Lung microvascular endothelial cell (primary cell): ENCODE measurements at regions not wholly inside any gene's neighbourhood (a gene's known extent, or its start where the extent isn't known, plus 50 kb on each side); places are given as distances from the start of the nearest gene placed in this dataset.

ENCODE experiments used
- DNase-seq, 2 donors: peaks; one replicate each; pipeline versions ENCODE4 v3.0.0 to v3.0.0-alpha.2; 2010; ENCODE audit warnings: low read depth in 2 of 2

DNA sequence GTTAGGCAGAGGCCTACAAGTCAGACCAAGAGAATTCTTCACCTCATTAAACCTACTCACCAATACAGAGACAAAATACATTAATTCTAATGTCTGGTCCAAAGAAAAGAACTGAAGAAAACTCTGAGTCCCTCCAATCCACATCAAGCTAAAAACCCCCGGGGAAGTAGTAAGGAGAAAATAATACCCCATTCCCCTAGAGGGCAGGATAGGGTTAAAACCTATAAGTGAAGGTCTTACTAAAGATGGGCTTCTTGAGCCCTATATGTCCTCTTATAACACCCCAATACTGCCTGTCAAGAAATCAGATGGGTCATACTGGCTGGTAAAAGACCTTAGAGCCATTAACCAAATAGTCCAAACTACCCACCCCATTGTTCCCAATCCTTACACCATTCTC lies 141.3 kb upstream of the TMEM106B start:
- DNase-seq = no peak

DNA sequence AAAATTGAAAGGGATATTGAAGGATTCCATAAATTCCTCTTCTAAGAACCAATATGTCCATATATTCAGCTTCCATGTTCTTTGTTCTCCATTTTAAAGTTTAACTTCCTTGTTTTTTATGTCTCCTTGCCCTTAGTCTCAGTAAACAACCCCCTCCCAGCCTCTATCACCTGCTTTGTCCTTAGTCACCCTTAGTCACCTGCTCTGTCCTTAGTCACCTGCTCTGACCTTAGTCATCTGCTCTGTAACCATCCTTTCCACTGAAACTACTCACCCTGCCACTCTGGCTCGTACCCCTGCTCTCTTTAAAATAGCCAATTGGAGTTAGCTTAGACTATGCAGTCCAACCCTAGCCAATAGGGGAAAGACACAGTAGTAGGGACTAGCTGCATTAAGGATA lies 136.2 kb upstream of the TMEM106B start:
- no peak for DNase-seq

DNA sequence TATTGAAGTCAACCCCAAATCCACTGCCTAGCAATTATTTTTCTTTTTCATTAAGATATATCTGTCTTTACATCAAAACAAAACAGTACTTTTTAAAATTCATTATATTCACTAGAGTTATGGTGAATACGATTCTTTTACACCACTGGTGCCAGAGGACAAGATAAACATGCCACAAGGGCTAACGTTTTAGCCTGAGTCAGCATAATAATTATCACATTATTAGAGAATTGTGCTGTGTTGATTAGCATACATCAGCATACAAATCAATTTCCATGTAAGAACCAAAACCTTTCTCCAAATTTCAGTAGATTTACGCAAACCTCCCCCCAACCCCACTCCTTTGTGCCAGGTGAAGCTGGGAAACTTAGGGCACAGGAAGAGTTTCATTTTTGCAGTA lies 131.1 kb upstream of the TMEM106B start:
- no peak for DNase-seq

DNA sequence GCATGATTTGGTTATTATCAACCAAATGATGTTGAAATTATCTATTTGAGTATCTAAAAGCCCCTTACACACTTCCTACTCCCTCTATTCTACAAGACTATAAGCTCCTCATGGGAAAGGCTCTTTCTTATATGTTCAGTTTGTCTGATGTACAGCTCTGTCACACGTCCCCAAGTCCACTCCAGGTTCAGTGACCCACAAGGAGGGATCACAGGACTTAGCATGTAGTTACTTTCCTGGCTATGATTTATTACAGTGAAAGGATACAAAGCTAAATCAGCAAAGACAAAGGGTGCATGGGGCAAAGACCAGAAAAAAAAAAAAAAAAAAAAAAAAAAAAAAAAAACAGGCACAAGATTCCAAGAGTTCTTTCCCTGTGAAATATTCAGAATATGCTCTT lies 125.6 kb upstream of the TMEM106B start:
- no peak for DNase-seq

DNA sequence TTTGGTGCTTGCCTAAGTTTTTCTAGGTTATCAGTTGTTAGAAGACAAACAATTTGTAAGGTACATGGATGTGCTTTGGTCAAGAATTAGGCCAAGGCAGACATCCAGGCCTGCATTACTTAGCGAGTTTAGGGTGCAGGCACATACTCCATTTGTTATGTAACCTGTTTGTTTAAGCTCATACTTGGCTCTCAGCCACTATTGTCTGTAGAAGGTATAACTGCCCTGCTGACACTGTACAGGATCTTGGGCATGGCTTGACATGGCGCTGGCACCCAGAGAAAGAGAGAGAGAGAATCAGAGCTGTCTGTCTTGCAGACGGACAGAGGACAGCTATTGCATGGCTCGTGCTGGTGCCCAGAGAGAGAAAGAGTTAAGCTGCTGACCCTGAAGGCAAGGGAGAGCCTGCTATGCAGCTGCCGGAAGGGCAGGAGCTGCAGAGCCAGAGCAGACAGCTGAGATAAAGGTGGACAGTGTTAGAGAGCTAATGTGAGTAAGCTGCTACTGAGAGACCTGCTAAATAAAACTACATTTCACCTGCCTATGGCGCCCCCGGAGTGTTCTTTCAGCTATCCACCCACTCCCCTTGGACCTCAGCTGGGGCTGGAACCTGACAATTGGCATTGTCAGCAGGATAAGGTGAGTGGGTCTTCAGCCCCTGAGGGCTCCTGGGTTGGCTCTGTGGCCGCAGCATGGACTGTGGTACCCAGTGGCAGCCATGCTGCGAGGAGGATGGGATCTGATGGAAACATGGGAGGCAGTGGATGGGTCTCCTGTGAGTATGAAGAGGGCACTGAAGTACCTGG lies 120.9 kb upstream of the TMEM106B start:
- no peak for DNase-seq

DNA sequence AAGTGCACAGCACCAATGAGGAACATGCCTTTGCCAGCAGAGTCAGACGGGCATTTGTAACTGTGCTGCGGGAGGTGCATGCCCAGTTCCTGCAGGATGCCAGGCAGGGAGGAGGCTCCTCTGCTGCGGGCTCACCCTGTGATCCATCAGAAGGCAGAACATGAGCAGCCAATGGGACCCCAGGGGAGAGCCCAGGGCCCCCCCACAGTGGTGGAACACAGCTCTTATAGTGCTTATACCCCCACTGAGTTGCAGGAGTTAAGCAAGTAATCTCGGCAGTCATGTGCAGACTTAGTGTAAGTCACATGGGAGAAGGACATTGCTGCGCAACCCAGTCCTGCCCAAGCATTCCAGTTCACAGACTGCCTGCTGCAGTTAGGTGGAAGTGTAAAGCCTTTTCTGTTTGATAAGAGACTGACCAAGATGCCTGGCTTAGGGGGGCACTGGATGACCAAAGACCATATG lies 120.3 kb upstream of the TMEM106B start:
- DNase-seq = no peak

DNA sequence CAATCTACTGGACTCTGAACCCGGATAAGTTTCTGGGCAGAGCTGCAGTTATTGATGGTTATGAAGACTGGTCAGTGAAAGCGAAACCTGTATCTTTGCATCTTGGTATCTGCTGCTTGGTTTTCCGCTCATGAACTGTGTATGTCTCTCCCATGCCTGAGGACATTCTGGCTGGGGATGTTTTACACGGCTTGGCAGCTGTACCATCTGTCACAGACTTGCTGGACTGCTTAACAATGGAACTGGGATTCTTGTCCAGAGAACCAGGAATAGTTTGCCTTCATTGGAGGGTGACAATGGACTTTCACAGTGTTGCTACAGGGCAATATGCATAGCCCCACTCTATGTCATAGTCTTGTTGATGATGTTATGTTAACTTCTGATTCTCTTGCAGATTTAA lies 119.9 kb upstream of the TMEM106B start:
- no peak for DNase-seq

DNA sequence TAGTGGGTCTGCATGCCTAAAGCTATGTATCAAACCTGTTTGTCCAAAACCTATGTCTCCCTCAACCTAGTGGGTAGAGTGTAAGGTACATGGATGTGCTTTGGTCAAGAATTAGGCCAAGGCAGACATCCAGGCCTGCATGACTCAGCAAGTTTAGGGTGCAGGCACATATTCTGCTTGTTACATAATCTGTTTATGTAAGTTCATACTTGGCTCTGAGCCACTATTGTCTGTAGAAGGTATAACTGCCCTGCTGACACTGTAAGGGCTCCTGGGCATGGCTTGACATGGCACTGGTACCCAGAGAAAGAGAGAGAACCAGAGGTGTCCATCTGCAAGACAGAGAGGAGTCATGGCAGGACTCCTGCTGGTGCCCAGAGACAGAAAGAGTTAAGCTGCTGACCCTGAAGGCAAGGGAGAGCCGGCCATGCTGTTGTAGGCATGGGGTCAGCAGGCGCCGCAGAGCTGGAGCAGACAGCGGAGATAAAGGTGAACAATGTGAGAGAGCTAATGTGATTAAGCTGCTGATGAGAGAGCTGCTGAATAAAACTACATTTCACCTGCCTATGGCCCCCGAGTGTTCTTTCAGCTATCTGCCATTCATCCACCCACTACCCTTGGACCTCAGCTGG lies 118.5 kb upstream of the TMEM106B start:
- DNase-seq = peak in 1 of 2 donors; percentile 2

DNA sequence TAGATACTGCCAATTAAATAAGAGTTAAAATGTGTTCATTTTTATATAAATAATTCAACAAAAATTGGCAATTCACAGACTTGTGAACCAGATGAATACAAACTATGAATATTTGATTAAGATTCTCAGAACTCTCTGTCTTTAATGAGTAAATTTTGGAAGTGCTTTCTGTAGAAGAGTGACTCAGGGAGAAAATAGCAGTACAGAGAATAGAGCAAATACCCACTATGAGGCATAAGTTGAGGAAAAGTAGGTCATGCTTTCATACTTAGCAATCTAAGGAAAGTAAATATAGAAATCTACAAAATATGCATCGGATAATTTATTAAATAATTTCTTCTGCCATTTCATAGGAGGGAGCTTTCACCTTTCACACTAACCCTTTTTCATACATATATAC lies 117.7 kb upstream of the TMEM106B start:
- no peak for DNase-seq

DNA sequence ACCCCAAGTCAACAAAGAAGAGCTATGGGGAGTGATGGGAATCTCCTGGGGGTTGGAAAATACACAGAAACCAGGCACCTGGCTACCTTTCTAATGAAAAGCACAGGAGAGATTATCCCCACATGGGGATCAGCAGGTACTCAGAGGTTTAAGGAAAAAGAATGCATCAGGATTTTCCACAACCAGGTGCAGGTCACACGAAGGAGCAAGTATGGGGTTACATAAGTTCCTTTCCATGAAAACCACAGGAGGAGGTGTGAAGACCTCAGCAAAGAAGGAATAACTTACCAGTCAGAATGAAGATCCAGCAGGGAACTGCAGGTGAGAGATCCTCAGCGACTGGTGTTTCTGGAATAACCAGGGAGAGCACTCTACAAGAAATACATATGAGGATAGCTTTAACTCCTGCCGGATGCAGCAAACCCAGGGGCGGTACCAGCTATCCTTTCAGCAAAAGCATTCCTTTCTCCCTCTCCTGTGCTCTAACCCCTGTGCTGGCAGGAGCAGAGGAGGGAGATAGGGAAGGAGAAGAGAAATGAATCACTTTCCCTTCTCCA lies 116.7 kb upstream of the TMEM106B start:
- DNase-seq = no peak

DNA sequence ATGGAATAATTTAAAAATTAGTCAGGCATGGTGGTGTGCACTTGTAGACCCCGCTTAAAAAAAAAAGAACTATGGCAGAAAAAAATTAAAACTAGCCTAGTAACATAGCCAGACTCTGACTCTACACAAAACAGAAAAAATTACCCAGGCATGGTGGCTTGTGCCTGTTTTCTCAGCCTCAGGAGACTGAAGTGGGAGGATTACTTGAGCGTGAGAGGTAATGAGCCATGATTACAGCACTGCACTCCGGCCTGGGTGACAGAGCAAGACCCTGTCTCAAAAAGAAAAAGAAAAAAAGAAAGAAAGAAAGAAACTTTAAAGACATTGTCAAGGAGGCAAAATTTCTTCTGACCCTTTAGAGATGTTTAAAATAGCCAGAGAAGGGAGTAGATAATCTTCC lies 109.0 kb upstream of the TMEM106B start:
- no peak for DNase-seq

DNA sequence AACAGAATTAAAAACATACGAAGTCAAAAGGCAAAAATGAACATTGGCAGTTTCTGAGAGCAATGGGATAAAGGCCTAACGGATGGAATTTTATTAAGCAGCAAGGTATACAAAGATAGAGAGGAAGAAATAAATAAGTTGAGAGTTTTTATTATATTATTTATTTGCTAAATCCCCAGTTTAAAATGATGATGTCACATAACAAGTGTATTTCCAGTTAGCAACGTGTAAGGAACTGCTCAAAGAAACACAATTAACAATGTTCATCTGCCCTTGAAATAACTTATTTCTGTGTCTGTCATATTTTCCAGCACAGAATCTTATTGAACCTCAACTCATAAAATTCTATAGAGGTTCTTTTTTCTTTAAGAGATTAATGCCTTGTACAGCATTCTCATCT lies 108.6 kb upstream of the TMEM106B start:
- no peak for DNase-seq

DNA sequence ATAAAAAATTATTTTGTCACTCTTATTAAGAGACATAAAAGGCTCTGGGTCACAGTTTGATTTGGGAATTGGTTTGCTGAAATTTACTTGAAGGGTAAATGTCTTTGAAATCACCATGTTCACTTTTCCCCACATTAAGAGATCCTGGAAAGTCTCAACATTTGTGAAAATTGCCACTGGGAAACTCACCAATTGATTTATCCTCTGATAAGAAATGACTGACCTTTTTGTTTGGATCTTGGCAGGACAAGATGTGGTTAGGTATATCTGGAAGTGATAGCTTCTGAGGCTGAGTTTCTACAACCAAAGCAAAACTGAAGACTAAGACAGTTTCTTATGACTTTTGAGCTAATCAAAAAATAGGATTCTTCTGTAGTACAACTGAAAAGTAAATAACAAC lies 107.1 kb upstream of the TMEM106B start:
- DNase-seq = no peak

DNA sequence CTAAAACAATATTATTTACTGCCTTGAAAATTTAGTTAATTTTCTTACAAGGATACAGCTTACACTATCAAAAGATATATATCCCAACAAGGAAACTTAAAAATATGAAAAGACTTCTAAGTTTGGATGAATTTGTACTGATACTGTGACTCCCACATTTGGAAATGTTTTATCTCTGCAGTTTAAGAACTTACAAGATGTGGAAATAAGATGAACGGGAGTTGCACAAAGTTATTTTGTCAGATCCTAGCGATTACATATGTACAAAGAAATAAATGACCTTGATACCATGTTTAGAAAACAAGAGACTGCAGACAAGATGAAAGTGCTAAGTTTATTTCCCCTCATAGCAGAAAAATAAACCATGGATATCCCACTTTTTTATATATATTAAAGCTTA lies 103.7 kb upstream of the TMEM106B start:
- DNase-seq = no peak

DNA sequence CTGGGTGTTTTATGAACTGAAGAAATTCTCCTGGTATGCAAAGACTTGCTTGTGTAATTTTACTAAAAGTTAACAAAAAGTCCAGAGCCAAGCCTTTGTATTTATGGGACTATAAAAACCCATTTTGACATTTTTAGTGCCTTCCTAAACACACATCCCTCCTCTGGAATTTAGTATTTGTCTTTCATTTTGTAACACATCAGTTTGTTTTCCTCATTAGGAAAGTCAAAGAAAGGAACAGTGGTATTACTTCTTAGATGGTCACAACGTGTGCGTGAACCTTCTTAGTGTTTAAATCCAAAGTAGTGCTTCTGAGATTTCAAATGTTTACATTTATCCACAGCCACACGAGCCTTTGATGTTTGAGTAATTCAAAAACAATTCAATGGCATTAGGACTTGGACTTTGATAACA lies 103.2 kb upstream of the TMEM106B start:
- no peak for DNase-seq

DNA sequence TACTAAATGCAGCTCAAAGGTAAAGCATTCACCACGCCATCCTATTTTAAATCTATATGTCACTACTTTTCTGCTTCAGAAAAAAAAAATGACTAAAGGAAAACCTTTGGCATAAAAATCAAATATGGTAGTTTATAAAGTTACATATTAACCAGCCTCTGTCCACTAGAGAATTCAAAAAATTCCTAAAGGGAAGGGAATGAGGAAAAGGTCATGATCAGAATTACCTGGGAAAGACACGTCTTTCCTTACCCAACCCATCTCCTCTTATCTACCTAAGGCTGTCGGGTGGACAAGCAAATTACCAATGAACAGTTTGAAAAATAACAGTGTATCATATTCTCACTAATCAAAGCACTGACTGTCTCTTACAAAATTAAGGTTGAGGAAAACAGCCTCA lies 100.7 kb upstream of the TMEM106B start:
- DNase-seq = no peak

DNA sequence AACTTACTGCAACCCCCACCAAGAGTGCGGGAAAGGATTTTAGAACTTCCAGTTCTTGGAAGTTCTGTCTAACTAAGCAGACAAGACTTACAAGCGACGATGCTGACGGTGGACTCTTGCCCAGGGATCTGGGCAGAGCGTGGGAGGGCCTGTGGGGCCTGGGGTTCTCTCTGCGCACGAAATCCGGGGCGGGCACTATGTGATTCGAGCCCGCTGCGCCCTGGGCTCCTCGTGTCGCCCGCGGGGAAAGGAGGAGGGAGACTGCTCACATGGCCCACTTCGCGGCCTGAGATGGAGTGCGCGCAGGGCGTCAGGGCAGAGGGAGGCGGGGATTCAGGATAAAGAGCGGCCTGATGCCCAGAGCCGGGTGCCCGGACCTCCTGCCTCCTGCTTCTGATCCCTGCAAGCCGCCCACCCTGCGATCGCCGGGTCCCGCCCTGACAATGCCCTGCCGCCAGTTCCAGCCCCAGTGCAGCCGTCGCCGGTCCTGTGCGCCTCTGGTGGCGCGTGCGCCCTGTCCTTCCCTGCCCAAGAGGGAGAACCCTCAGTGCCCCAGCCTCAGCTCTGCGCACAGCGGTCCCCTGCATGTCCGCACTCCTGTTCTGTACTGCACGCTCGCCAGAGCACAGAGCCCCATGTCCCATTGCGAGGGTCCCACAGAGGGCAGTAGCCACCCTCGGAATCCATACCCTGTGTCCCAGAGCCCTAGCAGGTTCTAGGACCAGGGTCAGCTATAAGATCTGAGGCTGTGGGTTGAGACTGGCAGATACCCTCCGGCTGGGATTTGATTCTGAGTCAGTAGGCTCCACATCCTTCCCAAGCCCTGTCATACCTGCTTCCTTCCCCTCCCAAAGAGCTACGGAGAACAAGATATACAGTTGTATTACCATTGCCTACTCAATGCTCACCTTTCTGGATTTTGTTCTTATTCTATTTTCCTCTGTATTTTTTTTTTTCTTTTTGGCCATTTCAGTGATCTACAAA lies 99.4 kb upstream of the TMEM106B start:
- peak; percentile 6 to 10 for DNase-seq

DNA sequence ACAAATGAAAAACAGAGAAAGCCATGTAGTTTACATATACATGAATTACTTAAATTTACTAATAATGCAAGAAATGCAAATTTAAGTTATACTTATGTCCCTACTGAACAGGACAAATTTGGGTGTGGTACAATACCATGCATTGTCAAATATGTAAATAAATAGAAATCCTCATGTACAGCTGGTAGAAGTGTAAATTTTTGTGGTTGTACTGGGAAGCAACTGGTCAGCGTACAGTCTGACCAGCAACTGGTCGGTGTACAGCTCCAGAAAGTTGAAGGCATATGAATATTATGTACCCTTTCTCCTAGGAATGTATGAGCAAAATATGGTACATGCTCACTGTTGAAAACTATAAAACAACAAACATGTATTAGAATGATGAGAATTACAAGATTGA lies 93.9 kb upstream of the TMEM106B start:
- no peak for DNase-seq

DNA sequence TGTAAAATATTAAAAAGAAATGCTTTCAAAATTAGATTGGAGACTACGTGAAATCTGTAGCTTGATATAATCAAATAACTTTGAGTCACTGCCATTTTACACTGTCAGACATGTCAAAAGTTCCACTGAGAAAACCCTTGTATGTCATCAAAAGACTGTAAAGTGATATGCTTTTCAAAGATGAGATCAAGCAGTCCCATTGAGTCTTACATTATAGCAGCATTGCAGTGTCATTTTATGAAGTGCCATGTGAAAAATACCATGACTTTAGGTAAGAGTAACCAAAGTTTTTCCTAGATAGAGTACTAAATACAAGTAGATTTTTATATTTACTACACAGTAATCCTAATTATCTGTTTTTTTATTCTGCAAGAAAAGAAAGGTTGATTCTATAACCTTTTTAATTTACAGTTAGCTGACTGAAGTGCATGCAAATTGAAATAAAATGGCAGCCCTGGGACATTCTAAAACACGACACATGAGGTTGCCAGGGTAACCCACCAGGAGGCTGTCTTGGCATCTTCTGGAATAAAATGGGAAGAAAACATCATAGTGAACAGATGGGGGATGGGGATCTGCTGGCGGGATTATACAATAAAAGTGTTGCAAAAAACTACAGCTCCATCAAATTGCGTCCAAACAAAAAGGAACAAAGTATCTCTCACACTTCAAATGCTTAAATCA lies 91.3 kb upstream of the TMEM106B start:
- DNase-seq = no peak

DNA sequence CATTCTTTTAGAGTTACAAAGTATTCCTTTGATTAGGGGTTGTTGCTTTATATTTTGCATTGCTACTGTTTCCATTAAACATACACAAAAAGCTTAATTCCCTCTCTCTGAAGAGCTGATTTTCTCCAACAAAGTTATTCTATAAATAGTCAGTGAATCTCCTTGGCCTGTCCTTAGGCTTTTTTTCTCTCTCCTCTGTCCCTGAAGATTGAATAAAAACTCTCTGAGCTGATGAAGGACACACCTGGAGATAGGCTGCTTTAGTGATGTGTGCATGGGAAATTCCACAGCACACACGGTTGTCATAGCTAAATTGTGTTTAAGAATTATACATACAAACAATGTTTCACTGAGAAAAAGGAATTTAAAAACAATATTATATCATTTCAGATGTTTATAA lies 90.5 kb upstream of the TMEM106B start:
- no peak for DNase-seq

DNA sequence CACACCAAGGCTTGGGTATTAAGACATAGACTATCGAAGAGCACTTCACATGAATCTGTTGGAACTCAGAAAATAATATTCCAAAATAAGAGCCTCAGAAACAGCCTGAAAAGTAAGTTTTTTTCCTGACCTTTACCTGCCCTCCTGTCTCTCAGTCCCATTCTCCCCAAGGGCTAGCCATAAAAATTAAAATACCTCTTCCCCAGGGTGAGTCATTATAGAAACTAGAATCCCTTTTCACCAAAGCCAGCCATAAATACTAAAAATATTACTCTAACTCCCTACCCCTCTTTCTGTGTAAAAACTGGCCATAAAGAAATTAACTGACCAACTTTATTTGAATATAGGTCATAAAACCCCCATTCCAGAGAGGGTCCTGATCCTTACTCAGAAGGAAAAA lies 87.9 kb upstream of the TMEM106B start:
- no peak for DNase-seq
